Karpas-422 (cell line): ENCODE measurements at regions not wholly inside any gene's neighbourhood (a gene's known extent, or its start where the extent isn't known, plus 50 kb on each side); places are given as distances from the start of the nearest gene placed in this dataset.

Source experiments
- DNase-seq: peaks from one replicate; pipeline ENCODE4 v3.0.0-alpha.2; 2015
- H2AFZ ChIP-seq: fragments of 200-600 bp; sonication (generic); 2 replicates; pipeline ENCODE4 v1.6.1; 2014; ENCODE audit warnings: antibody characterized with exemption, low read length, mixed read lengths
- H3K27ac ChIP-seq: fragments of 200-600 bp; sonication (generic); 2 replicates; pipeline ENCODE4 v1.5.1; 2014; ENCODE audit warnings: mild to moderate bottlenecking, low read length, moderate library complexity
- H3K27me3 ChIP-seq: fragments of 200-600 bp; sonication (generic); 2 replicates; pipeline ENCODE4 v1.6.1; 2014; ENCODE audit warnings: low read length, mixed read lengths
- H3K36me3 ChIP-seq: fragments of 200-600 bp; sonication (generic); 2 replicates; pipeline ENCODE4 v1.6.1; 2014; ENCODE audit warnings: low read length, mixed read lengths; ENCODE audit not compliant: insufficient read depth
- H3K4me1 ChIP-seq: fragments of 200-600 bp; sonication (generic); 2 replicates; pipeline ENCODE4 v1.6.1; 2014; ENCODE audit warnings: mild to moderate bottlenecking, low read length, mixed read lengths
- H3K4me2 ChIP-seq: fragments of 200-600 bp; sonication (generic); 2 replicates; pipeline ENCODE4 v1.6.1; 2014; ENCODE audit warnings: low read length, low read depth, mild to moderate bottlenecking; ENCODE audit not compliant: poor library complexity, severe bottlenecking
- H3K4me3 ChIP-seq: fragments of 200-600 bp; sonication (generic); 2 replicates; pipeline ENCODE4 v1.5.1; 2014; ENCODE audit warnings: mild to moderate bottlenecking, antibody characterized with exemption, low read length, mixed read lengths
- H3K79me2 ChIP-seq: fragments of 200-600 bp; sonication (generic); 2 replicates; pipeline ENCODE4 v1.6.1; 2014; ENCODE audit warnings: mild to moderate bottlenecking, low read length, mixed read lengths
- H3K9ac ChIP-seq: fragments of 200-600 bp; sonication (generic); 2 replicates; pipeline ENCODE4 v1.6.0; 2014; ENCODE audit warnings: low read length
- H3K9me2 ChIP-seq: fragments of 200-600 bp; sonication (generic), shearing (Covaris generic); replicated peaks from 2 replicates; pipeline ENCODE4 v1.6.0; 2014; ENCODE audit warnings: mild to moderate bottlenecking, low read length, moderate library complexity; ENCODE audit not compliant: insufficient read depth
- H3K9me3 ChIP-seq: fragments of 300-700, 200-600 bp; sonication (generic); 2 replicates; pipeline ENCODE4 v1.6.1; 2014; ENCODE audit warnings: low read length, mixed read lengths
- H4K20me1 ChIP-seq: fragments of 200-600 bp; sonication (generic); 2 replicates; pipeline ENCODE4 v1.6.1; 2014; ENCODE audit warnings: mild to moderate bottlenecking, antibody characterized with exemption, low read length, low read depth; ENCODE audit not compliant: insufficient read depth

GRCh38 chr4:134747108-134747805 is 545.7 kb upstream of the PABPC4L start:
- no peaks in the 10 kb centered on the region for H3K36me3 ChIP-seq
- H3K4me1 ChIP-seq = no peaks in the 10 kb centered on the region
- no peaks in the 10 kb centered on the region for H4K20me1 ChIP-seq
- no peak overlapping the region for H3K27ac ChIP-seq
- no peaks in the 10 kb centered on the region for H3K79me2 ChIP-seq
- peaks cover 7% of the 10 kb centered on the region; the same call in 1 of the 2 replicates for H3K9me3 ChIP-seq
- no peak for DNase-seq
- H3K4me2 ChIP-seq = no peak overlapping the region
- no peaks in the 10 kb centered on the region for H3K9me2 ChIP-seq
- no peak overlapping the region for H3K4me3 ChIP-seq
- no peak overlapping the region for H2AFZ ChIP-seq
- H3K9ac ChIP-seq = no peak overlapping the region
- no peaks in the 10 kb centered on the region for H3K27me3 ChIP-seq

- no peak overlapping the region for H3K9ac ChIP-seq
- 0 out of 2 replicates have a peak overlapping the region, but pooled peaks have one; percentile 5 for H2AFZ ChIP-seq
- no peaks in the 10 kb centered on the region for H3K36me3 ChIP-seq
- no peak for DNase-seq
- no peaks in the 10 kb centered on the region for H3K9me2 ChIP-seq
- H3K4me1 ChIP-seq = no peaks in the 10 kb centered on the region
- no peaks in the 10 kb centered on the region for H3K27me3 ChIP-seq
- peaks cover 3% of the 10 kb centered on the region; the same call in 1 of the 2 replicates for H3K9me3 ChIP-seq
- H3K79me2 ChIP-seq = no peaks in the 10 kb centered on the region
- H3K4me3 ChIP-seq = no peak overlapping the region
- no peak overlapping the region for H3K27ac ChIP-seq
- H4K20me1 ChIP-seq = no peaks in the 10 kb centered on the region
- H3K4me2 ChIP-seq = no peak overlapping the region
These were observed 538.7 kb upstream of the PABPC4L start for GRCh38 chr4:134740290-134740689.

- no peaks in the 10 kb centered on the region for H3K9me2 ChIP-seq
- peaks cover 5% of the 10 kb centered on the region for H3K9me3 ChIP-seq
- H3K4me1 ChIP-seq = no peaks in the 10 kb centered on the region
- H3K4me2 ChIP-seq = no peak overlapping the region
- H3K79me2 ChIP-seq = no peaks in the 10 kb centered on the region
- H4K20me1 ChIP-seq = no peaks in the 10 kb centered on the region
- DNase-seq = no peak
- no peaks in the 10 kb centered on the region for H3K36me3 ChIP-seq
- H3K27me3 ChIP-seq = no peaks in the 10 kb centered on the region
- no peak overlapping the region for H3K9ac ChIP-seq
- no peak overlapping the region for H2AFZ ChIP-seq
- H3K27ac ChIP-seq = no peak overlapping the region
- H3K4me3 ChIP-seq = no peak overlapping the region
These were observed 534.3 kb upstream of the PABPC4L start for GRCh38 chr4:134735901-134736300.

GRCh38 chr4:134727696-134728095 is 526.1 kb upstream of the PABPC4L start:
- H2AFZ ChIP-seq = no peak overlapping the region
- no peak overlapping the region for H3K4me2 ChIP-seq
- H3K4me1 ChIP-seq = no peaks in the 10 kb centered on the region
- H4K20me1 ChIP-seq = no peaks in the 10 kb centered on the region
- no peak overlapping the region for H3K4me3 ChIP-seq
- no peaks in the 10 kb centered on the region for H3K36me3 ChIP-seq
- DNase-seq = no peak
- H3K27me3 ChIP-seq = no peaks in the 10 kb centered on the region
- H3K9me3 ChIP-seq = 0 out of 2 replicates have a peak, but pooled peaks cover 3% of the 10 kb centered on the region
- no peaks in the 10 kb centered on the region for H3K79me2 ChIP-seq
- no peaks in the 10 kb centered on the region for H3K9me2 ChIP-seq
- no peak overlapping the region for H3K9ac ChIP-seq
- no peak overlapping the region for H3K27ac ChIP-seq

GRCh38 chr4:134722306-134722705 is 520.7 kb upstream of the PABPC4L start:
- H3K27ac ChIP-seq = no peak overlapping the region

GRCh38 chr4:134720030-134720429 is 518.4 kb upstream of the PABPC4L start:
- DNase-seq = no peak
- Histone ChIP-seq H3K4me3 (no peak overlapping the region), H2AFZ (no peak overlapping the region), H3K36me3 (no peaks in the 10 kb centered on the region), H3K79me2 (no peaks in the 10 kb centered on the region), H3K4me2 (no peak overlapping the region), H3K9ac (no peak overlapping the region), H4K20me1 (no peaks in the 10 kb centered on the region), H3K9me2 (no peaks in the 10 kb centered on the region), H3K27me3 (no peaks in the 10 kb centered on the region), H3K27ac (no peak overlapping the region), H3K9me3 (0 out of 2 replicates have a peak, but pooled peaks cover 2% of the 10 kb centered on the region), H3K4me1 (no peaks in the 10 kb centered on the region)

More at GRCh38 chr4:134722306-134722705, 520.7 kb upstream of the PABPC4L start:
- no peaks in the 10 kb centered on the region for H4K20me1 ChIP-seq
- no peaks in the 10 kb centered on the region for H3K36me3 ChIP-seq
- no peaks in the 10 kb centered on the region for H3K79me2 ChIP-seq
- no peaks in the 10 kb centered on the region for H3K27me3 ChIP-seq
- no peak overlapping the region for H3K4me2 ChIP-seq
- H3K9me2 ChIP-seq = no peaks in the 10 kb centered on the region
- no peak for DNase-seq
- H3K4me3 ChIP-seq = no peak overlapping the region
- H2AFZ ChIP-seq = no peak overlapping the region
- H3K9ac ChIP-seq = no peak overlapping the region
- 0 out of 2 replicates have a peak, but pooled peaks cover 3% of the 10 kb centered on the region for H3K9me3 ChIP-seq
- no peaks in the 10 kb centered on the region for H3K4me1 ChIP-seq

- Histone ChIP-seq H3K27ac (no peak overlapping the region), H3K36me3 (no peaks in the 10 kb centered on the region), H3K9me3 (no peaks in the 10 kb centered on the region), H4K20me1 (no peaks in the 10 kb centered on the region), H3K4me1 (no peaks in the 10 kb centered on the region), H3K79me2 (no peaks in the 10 kb centered on the region), H2AFZ (no peak overlapping the region), H3K9ac (no peak overlapping the region), H3K4me3 (no peak overlapping the region), H3K9me2 (no peaks in the 10 kb centered on the region), H3K4me2 (no peak overlapping the region), H3K27me3 (no peaks in the 10 kb centered on the region)
- DNase-seq = no peak
These were observed 507.0 kb upstream of the PABPC4L start for GRCh38 chr4:134708616-134709015.

GRCh38 chr4:134708026-134708425 is 506.4 kb upstream of the PABPC4L start:
- Histone ChIP-seq H3K27ac (no peak overlapping the region), H3K36me3 (no peaks in the 10 kb centered on the region), H3K9ac (no peak overlapping the region), H3K9me2 (no peaks in the 10 kb centered on the region), H3K4me2 (no peak overlapping the region), H3K4me3 (no peak overlapping the region), H4K20me1 (no peaks in the 10 kb centered on the region), H2AFZ (no peak overlapping the region), H3K9me3 (no peaks in the 10 kb centered on the region), H3K4me1 (no peaks in the 10 kb centered on the region), H3K27me3 (no peaks in the 10 kb centered on the region), H3K79me2 (no peaks in the 10 kb centered on the region)
- no peak for DNase-seq
